GM15510 (cell line): ENCODE measurements at regions not wholly inside any gene's neighbourhood (a gene's known extent, or its start where the extent isn't known, plus 50 kb on each side); places are given as distances from the start of the nearest gene placed in this dataset.

Source experiments
- POLR2A ChIP-seq: IDR thresholded peaks from 3 replicates; pipeline ENCODE4 v1.6.1; 2011; ENCODE audit warnings: borderline replicate concordance; ENCODE audit not compliant: insufficient read length; ENCODE audit errors: extremely low read depth

DNA sequence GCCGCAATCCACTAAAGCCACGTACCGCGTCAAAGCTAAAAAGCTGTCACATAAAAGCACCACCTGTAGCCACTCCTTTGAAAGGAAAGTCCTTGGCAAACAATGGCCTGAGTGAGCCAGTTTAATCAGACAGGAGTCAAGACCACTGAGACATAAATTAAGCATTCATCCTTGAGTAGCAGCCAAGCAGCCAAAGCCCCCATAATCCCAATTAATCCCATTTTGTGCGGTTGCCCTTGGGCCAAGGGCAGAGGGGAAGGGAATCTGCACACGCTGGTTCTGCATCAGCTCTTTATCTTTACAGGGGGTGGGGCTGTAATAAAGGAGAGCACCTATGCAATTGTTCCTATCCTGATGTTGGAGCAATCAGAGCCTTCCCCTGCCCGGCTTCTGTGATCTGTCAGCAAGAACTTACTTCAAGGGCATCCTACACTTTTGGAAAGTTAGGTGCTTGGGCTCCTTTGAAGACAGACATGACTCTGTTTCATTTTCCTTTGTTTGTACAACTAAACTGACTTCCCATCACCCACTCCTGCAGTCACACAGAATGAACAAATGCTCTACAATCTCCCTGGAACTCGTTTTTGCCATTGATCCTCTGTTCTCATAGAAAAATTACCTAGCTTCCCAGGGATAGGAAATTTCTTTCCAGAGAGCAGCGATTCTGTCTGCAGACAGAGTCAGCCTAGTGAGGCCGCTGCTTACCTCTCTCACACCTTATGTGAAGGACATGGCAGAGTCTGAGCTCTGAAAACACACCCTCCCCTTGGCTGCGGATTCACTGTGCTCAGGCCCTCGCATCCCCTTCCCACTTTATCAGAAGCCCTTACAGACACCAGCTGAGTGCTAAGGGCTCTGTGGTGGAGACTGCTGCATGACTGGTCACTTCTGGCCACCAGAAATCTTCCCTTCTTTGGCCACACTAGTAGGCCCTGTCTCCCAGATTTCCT lies 116.2 kb upstream of the TBCA start:
- TF ChIP-seq POLR2A: no peak

DNA sequence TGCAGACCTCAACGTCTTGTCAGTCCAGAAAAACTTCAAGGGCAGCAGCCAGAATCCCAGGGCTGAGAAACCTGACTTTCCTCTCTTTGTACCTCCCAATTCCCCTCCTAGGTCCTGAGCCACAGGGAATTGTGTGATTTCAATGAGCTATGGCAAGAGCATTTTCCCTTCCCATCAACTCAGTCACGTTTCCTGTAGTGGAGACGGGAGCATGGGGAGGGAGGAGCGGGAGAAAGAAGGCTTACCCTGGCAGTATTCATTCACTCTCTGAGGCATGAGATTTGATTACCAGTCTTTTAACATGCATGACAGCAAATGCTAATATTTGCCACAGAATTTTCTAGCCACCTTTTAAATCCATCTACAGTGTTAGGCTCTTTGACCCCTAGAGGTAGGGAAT lies 109.4 kb upstream of the TBCA start:
- no peak for TF ChIP-seq POLR2A

DNA sequence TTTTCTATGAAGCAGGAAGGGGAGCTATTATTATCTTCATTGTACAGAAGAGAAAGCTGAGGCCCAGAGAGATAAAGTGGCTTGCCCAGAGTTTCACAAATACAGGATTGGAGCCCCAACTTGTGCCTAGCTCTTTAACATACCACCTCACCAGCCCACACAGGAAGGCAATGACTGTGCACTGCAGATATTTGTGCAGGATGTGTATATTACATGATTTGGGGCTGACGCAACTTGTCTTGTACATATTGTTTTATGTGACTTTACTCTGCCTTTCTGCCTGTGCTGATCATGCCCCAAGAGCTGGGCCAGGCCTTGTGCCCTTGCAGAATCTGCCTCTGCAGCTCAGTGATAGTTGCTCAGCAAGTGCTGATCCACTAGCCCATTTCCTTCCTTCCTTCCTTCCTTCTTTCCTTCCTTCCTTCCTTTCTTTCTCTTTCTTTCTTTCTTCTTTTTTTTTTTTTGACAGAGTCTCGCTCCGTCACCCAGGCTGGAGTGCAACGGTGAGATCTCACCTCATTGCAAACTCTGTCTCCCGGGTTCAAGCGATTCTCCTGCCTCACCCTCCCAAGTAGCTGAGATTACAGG lies 106.6 kb upstream of the TBCA start:
- TF ChIP-seq POLR2A: no peak

DNA sequence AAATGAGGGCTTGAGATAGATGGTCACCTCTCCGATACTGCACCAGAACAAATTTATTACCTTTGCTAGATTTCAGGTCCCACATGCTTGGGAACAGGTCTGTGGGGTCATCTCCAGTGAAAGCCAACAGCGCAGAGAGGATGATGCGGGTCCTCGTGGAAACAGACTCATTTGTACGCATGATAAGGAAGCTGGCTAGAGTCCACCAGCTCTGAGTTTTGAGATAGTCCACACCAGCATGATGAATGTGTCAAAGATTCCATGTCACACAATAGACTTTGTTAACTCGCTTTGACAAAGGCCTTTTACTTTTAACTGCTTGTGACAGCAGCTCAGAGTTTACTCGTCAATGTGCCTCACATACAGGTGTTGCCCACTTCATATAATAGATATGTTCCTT lies 105.4 kb upstream of the TBCA start:
- no peak for TF ChIP-seq POLR2A

DNA sequence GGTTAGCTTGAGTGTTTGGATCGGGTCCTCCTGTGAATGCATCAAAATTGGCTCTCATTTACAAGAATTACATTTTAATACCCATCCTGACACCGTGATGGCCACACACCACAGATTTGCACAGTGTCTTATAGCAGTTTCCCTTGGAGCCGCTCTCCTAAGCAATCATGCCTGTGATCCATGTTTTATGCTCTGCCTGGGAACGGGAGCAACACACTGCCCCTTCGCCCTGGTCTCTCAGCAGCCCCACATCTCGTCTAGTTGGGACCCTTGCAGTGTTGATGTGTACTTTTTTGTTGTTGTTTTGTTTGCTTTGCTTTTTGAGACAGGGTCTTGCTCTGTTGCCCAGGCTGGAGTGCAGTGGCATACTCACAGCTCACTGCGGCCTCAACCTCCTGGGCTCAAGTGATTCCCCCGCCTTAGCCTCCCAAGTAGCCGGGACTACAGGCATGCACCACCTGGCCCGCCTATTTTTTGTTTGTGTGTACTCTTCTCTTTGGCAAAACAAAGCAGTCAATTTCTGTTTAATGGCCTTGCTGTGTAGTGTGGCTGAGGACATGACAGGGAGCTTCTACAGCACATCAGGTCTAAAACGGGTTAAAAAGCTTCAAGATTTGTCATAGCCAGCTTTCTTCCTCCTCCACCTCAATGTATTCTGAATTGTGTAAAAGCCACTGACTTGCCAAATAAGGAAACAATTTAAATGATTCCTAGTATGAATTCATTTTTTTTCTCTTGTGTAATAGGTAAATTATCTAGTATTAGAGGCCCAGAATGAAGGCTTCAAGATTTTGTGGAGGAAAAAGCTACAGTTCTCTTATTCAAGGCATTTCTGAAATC lies 101.6 kb upstream of the TBCA start:
- no peak for TF ChIP-seq POLR2A

DNA sequence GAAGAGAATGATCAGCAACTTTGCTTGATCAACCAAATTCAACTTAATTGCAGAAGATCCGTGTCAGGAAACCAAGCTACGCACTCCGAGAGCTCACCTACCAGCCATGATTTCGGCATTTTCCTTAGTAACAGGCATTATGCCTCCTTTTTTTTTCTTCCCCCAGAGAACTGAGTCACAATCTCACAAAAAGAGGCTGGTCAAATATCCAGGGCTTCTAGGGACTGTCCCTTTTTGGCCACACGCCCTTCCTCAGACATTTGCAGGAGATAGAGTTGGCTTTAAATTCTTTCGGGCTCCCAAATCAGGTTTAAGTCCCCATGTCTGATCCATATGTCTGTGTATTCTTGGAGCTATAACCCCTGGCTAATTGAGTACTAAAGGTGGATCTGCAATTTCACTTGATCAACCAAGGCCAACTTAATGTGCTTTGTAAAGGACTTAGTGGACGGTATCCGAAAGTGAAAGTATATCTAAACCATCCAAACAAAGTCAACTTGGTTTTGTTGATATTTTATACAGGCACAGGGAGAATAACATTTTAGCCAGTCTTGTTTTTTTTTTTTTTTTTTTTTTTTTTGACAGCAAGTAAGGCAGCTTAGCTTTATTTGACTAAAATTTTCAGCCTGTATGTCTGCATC lies 100.8 kb upstream of the TBCA start:
- TF ChIP-seq POLR2A: no peak

DNA sequence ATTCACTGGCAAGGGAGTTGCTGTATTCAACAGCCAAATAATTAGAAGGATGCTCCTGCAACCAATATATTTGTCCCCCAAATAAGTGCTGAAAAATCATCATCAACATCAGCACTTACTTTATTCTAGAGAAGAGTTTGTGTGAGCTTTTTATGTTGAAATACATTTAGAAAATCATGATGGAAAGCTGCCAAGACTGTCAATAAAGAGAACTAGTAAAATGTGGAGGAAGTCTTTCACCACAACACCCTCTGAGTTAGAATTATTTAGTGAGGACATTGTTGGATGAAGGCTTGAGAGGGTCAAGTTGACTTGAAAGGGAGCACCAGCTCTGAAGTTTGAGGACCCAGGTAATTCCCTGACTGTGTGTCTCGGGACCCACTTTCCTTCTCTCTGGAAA lies 100.2 kb upstream of the TBCA start:
- TF ChIP-seq POLR2A: no peak

DNA sequence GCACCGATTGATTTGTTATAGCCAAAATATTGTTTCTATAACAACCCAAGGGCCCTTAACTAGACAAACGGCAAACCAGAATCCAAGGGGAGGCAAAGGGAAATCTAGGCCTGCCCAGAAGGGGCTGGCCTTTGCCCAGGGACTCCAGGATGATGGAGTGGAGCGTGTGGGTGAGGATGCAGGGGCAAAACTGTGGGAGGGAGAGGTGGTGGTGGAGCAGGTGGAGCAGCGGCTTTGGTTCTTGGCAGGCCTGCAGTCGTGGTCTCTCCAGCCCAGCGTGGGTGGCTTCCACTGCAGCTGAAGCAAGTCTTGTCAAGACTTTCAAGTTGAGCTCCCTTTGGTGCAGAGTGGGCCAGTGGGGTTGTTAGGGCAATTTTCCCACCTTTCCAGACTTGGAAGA lies 98.6 kb upstream of the TBCA start:
- no peak for TF ChIP-seq POLR2A

DNA sequence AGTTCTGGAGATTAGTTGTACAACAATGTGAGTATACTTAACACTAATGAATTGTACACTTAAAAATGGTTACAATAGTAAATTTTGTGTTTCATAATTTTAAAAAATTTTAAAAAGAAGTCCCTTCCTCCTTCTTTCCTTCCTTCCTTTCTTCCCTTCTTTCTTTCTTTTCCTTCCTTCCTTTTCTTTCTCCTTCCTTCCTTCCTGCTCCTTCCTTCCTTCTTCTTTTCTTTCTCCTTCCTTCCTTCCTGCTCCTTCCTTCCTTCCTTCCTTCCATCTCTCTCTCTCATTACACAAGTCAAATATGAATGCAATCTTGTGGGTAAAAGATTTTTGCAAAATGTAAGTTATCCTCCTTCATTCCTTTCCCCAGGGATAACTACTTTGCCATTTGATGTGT lies 97.1 kb upstream of the TBCA start:
- no peak for TF ChIP-seq POLR2A

DNA sequence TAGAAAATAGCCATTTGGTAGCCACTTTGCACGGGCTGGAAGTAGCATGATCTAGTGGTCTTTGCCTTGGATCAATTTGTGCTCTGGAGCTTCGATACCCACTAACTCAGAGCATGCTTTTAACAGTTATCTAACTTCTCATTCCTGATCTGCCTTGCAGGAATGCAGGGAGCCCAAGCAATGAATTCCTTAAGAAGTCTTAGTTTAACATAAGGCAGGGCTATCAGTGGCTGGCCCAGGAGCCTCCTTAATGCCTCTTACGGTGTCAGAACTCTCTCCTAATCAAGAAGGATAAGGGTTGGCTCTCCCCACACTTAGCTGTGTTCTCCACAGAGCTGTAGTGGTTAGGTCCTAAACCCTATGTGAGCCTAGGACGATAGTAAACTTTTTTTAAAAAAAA lies 95.8 kb upstream of the TBCA start:
- TF ChIP-seq POLR2A: no peak

DNA sequence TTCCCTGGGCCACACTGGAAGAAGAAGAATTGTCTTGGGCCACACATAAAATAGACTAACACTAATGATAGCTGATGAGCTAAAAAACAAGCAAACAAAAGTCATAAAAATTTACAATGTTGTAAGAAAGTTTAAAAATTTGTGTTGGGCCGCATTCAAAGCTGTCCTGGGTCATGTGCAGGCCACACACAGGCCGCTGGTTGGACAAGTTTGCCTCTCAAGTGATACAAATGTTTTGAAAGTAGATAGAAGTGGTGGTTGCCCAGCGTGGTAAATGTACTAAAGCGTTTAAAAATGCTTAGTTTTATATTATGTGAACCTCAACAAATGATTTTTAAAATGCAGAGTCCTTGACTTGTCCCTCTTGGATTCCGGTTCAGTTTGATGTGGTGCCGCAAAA lies 94.9 kb upstream of the TBCA start:
- no peak for TF ChIP-seq POLR2A

DNA sequence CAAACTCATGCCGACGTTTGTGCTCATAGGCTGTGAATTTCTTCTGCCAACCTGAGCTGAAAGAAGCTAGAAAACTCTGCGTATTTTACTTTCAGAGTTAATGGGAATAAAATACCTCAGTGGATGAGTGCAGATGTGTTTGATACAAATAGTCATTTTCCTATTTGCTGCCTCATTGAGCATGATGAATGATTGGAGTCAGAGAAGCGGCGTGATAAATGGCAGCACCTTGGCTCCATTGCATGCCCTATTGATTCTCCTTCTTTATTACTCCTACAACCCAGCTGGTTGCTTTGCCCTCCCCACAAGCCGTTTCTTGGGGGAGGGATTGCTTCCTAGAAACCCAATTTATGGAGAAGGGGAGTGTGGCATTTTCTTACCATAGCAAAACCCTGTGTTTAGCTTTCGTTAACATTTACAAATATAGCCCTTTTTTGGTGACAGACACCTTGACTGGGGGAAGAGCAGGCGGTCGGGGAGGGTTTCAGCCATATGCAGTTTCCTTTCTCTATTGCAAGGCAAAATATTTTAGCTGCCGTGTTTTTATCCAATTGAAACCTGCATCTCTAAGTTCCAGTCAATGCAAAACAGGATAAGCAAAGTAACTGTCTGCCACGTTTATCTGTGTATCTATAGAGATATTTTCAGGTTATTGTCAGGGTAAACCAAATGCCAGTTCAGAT lies 93.1 kb upstream of the TBCA start:
- no peak for TF ChIP-seq POLR2A

DNA sequence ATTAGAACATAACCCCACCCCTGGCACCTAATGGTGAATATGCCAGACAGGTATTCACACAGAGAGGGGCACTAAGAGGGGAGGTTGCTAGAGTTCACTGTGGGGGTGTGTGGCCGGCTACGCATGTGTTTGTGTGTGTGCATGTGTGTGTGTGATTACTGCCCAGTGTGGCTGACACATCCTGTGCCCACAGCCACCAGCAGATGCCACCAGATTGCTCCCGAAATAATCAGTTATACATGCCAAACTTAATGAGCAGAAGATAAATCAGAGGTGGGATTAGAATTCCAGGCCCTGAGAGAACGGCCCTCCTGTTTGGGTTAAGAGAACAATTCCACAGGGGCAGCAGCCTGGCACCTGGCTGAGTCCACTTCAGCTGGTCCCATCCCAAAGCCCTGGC lies 91.8 kb upstream of the TBCA start:
- TF ChIP-seq POLR2A: no peak

DNA sequence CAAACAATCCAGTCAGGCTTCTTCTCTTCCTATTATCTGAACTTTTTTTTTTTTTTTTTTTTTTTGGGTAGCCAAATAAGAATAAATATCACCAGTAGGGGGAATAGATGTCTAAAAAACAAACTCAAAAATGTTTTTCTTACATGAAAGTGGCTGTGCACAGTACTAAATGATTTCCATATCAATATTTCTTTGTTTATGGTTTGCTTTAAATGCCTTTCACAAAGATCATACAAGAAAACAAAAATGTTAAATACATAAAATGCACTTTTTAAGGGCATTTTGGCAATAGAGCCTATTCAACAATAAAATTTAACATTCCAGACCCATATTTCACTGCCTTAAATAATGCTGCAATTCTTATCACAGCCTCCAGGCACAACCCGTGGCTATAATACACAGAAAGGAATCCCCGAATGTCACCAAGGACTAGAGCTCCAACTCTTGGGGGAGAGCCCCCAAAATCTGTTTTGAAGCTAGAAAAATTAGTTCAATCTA lies 91.1 kb upstream of the TBCA start:
- TF ChIP-seq POLR2A: no peak

DNA sequence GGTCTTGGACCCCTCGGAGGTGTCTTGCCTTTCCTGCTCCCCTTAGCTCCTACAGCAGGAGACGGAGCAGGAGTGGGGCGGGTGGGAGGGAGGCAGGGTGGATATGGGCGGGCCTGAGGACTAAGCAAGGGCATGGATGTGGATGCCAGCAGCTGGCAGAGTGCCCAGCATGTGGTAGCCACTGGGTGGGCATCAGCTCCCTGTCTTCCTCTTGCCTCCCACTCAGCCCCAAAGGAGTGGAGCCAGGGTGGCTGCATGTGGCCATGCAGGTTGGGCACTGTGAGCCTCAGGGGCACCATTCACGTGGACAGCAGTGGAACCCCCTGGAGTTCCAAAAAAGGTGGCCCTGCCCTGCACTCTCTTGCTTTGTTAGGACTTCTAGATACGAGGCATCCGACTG lies 90.1 kb upstream of the TBCA start:
- no peak for TF ChIP-seq POLR2A

DNA sequence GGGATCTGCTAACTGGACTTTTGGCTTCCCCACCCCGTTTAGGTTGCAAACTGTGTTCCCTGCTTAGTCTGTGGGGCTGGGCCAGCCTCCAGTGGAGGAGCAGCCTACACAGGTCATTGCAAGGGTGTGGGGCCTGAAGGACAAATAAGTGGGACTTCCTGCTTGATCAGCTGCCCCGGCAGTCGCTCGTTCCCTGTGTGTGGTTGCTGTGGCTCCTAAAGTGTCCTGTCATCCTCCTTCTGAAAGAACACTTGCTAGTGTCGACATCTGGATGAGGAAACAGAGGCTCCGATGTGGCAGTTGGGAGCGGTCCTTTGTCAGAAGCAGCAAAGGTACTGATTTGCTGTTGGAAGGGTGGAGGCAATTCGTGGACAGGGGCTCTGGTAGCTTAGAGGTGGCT lies 88.9 kb upstream of the TBCA start:
- TF ChIP-seq POLR2A: no peak
